ENCODE measurements at regions not wholly inside any gene's neighbourhood (a gene's known extent, or its start where the extent isn't known, plus 50 kb on each side); places are given as distances from the start of the nearest gene placed in this dataset.

- H3K27me3 ChIP-seq (ENCODE audit: insufficient read depth, low read length) = no peaks in the 10 kb centered on the region
- no peaks in the 10 kb centered on the region for H3K79me1 ChIP-seq (ENCODE audit: low read length)
- no peak overlapping the region for H3K23ac ChIP-seq (ENCODE audit: low read length)
- H2BK12ac ChIP-seq (ENCODE audit: low read length) = no peak overlapping the region
- H3K4ac ChIP-seq (ENCODE audit: low read depth, low read length) = no peak overlapping the region
- H4K12ac ChIP-seq (ENCODE audit: low read depth, low read length) = no peak overlapping the region
- no peak overlapping the region for H3K4me2 ChIP-seq (ENCODE audit: low read length)
- no peak overlapping the region for H3K9ac ChIP-seq (ENCODE audit: low read length)
- H4K91ac ChIP-seq (ENCODE audit: low read depth, low read length) = no peak overlapping the region
- H2AFZ ChIP-seq (ENCODE audit: insufficient read depth, low read length, poor library complexity) = no peak overlapping the region
- no peak overlapping the region for H2AK5ac ChIP-seq (ENCODE audit: low read length)
- WGBS (ENCODE audit: extremely low coverage, insufficient coverage, insufficient read length) = no CpG with 5 or more reads among the region's 2 CpGs
- no peak overlapping the region for H3K14ac ChIP-seq (ENCODE audit: low read length)
- H3K79me2 ChIP-seq (ENCODE audit: control insufficient read depth, insufficient read depth, low read length, poor library complexity) = no peaks in the 10 kb centered on the region
- H3K9me3 ChIP-seq (ENCODE audit: insufficient read depth, low read depth, low read length) = no peaks in the 10 kb centered on the region
- no peaks in the 10 kb centered on the region for H3K4me1 ChIP-seq (ENCODE audit: control insufficient read depth in 1 of 2, insufficient read depth in 2 of 2, low read length in 2 of 2)
- no peak overlapping the region for H3K4me3 ChIP-seq (ENCODE audit: low read depth, low read length)
- H2BK5ac ChIP-seq (ENCODE audit: low read depth, low read length, poor library complexity) = no peak overlapping the region
- DNase-seq = no peak
- H2BK120ac ChIP-seq (ENCODE audit: insufficient read depth, low read length, poor library complexity) = no peak overlapping the region
- no peak overlapping the region for H3K27ac ChIP-seq (ENCODE audit: low read depth, low read length)
- H3K18ac ChIP-seq (ENCODE audit: low read length) = no peak overlapping the region
- H3K36me3 ChIP-seq (ENCODE audit: control insufficient read depth in 1 of 2, insufficient read depth in 2 of 2, low read length in 2 of 2) = no peaks in the 10 kb centered on the region
- H4K8ac ChIP-seq (ENCODE audit: low read depth, low read length) = no peak overlapping the region
These were observed 256.2 kb upstream of the FERD3L start for GRCh38 chr7:19401461-19401860.

GRCh38 chr7:19400758-19401254, 255.6 kb upstream of the FERD3L start:
- Histone ChIP-seq H3K4me2 (ENCODE audit: low read length) (no peak overlapping the region), H3K23ac (ENCODE audit: low read length) (no peak overlapping the region), H3K79me1 (ENCODE audit: low read length) (no peaks in the 10 kb centered on the region), H3K14ac (ENCODE audit: low read length) (no peak overlapping the region), H3K4ac (ENCODE audit: low read depth, low read length) (no peak overlapping the region), H3K27me3 (ENCODE audit: insufficient read depth, low read length) (no peaks in the 10 kb centered on the region), H3K36me3 (ENCODE audit: control insufficient read depth in 1 of 2, insufficient read depth in 2 of 2, low read length in 2 of 2) (no peaks in the 10 kb centered on the region), H3K27ac (ENCODE audit: low read depth, low read length) (no peak overlapping the region), H2BK12ac (ENCODE audit: low read length) (no peak overlapping the region), H4K8ac (ENCODE audit: low read depth, low read length) (no peak overlapping the region), H2BK5ac (ENCODE audit: low read depth, low read length, poor library complexity) (no peak overlapping the region), H3K4me1 (ENCODE audit: control insufficient read depth in 1 of 2, insufficient read depth in 2 of 2, low read length in 2 of 2) (no peaks in the 10 kb centered on the region), H4K91ac (ENCODE audit: low read depth, low read length) (no peak overlapping the region), H4K12ac (ENCODE audit: low read depth, low read length) (no peak overlapping the region), H3K9me3 (ENCODE audit: insufficient read depth, low read depth, low read length) (no peaks in the 10 kb centered on the region), H2BK120ac (ENCODE audit: insufficient read depth, low read length, poor library complexity) (no peak overlapping the region), H3K18ac (ENCODE audit: low read length) (no peak overlapping the region), H3K9ac (ENCODE audit: low read length) (no peak overlapping the region), H3K4me3 (ENCODE audit: low read depth, low read length) (no peak overlapping the region), H2AFZ (ENCODE audit: insufficient read depth, low read length, poor library complexity) (no peak overlapping the region), H3K79me2 (ENCODE audit: control insufficient read depth, insufficient read depth, low read length, poor library complexity) (no peaks in the 10 kb centered on the region), H2AK5ac (ENCODE audit: low read length) (no peak overlapping the region)
- DNase-seq = no peak
- no CpG with 5 or more reads among the region's 4 CpGs for WGBS (ENCODE audit: extremely low coverage, insufficient coverage, insufficient read length)

- Histone ChIP-seq H3K4me3 (ENCODE audit: low read depth, low read length) (no peak overlapping the region), H3K9ac (ENCODE audit: low read length) (no peak overlapping the region), H2BK5ac (ENCODE audit: low read depth, low read length, poor library complexity) (no peak overlapping the region), H2BK120ac (ENCODE audit: insufficient read depth, low read length, poor library complexity) (no peak overlapping the region), H3K4ac (ENCODE audit: low read depth, low read length) (no peak overlapping the region), H3K79me2 (ENCODE audit: control insufficient read depth, insufficient read depth, low read length, poor library complexity) (no peaks in the 10 kb centered on the region), H2AK5ac (ENCODE audit: low read length) (no peak overlapping the region), H3K4me1 (ENCODE audit: control insufficient read depth in 1 of 2, insufficient read depth in 2 of 2, low read length in 2 of 2) (no peaks in the 10 kb centered on the region), H2BK12ac (ENCODE audit: low read length) (no peak overlapping the region), H3K23ac (ENCODE audit: low read length) (no peak overlapping the region), H3K79me1 (ENCODE audit: low read length) (no peaks in the 10 kb centered on the region), H3K18ac (ENCODE audit: low read length) (no peak overlapping the region), H3K27ac (ENCODE audit: low read depth, low read length) (no peak overlapping the region), H4K12ac (ENCODE audit: low read depth, low read length) (no peak overlapping the region), H3K27me3 (ENCODE audit: insufficient read depth, low read length) (no peaks in the 10 kb centered on the region), H3K4me2 (ENCODE audit: low read length) (no peak overlapping the region), H4K91ac (ENCODE audit: low read depth, low read length) (no peak overlapping the region), H3K36me3 (ENCODE audit: control insufficient read depth in 1 of 2, insufficient read depth in 2 of 2, low read length in 2 of 2) (no peaks in the 10 kb centered on the region), H3K14ac (ENCODE audit: low read length) (no peak overlapping the region), H3K9me3 (ENCODE audit: insufficient read depth, low read depth, low read length) (no peaks in the 10 kb centered on the region), H4K8ac (ENCODE audit: low read depth, low read length) (no peak overlapping the region), H2AFZ (ENCODE audit: insufficient read depth, low read length, poor library complexity) (no peak overlapping the region)
- no CpG with 5 or more reads among the region's 4 CpGs for WGBS (ENCODE audit: extremely low coverage, insufficient coverage, insufficient read length)
- no peak for DNase-seq
These were observed 252.7 kb upstream of the FERD3L start for GRCh38 chr7:19397911-19398310.

GRCh38 chr7:19392246-19392645, 247.0 kb upstream of the FERD3L start:
- Histone ChIP-seq H4K12ac (ENCODE audit: low read depth, low read length) (no peak overlapping the region), H4K8ac (ENCODE audit: low read depth, low read length) (no peak overlapping the region), H3K36me3 (ENCODE audit: control insufficient read depth in 1 of 2, insufficient read depth in 2 of 2, low read length in 2 of 2) (no peaks in the 10 kb centered on the region), H2BK120ac (ENCODE audit: insufficient read depth, low read length, poor library complexity) (no peak overlapping the region), H3K79me1 (ENCODE audit: low read length) (no peaks in the 10 kb centered on the region), H3K14ac (ENCODE audit: low read length) (no peak overlapping the region), H3K4me3 (ENCODE audit: low read depth, low read length) (no peak overlapping the region), H2AFZ (ENCODE audit: insufficient read depth, low read length, poor library complexity) (no peak overlapping the region), H3K4ac (ENCODE audit: low read depth, low read length) (no peak overlapping the region), H3K79me2 (ENCODE audit: control insufficient read depth, insufficient read depth, low read length, poor library complexity) (no peaks in the 10 kb centered on the region), H3K23ac (ENCODE audit: low read length) (no peak overlapping the region), H2BK12ac (ENCODE audit: low read length) (no peak overlapping the region), H2BK5ac (ENCODE audit: low read depth, low read length, poor library complexity) (no peak overlapping the region), H2AK5ac (ENCODE audit: low read length) (no peak overlapping the region), H3K4me2 (ENCODE audit: low read length) (no peak overlapping the region), H3K9ac (ENCODE audit: low read length) (no peak overlapping the region), H4K91ac (ENCODE audit: low read depth, low read length) (no peak overlapping the region), H3K27me3 (ENCODE audit: insufficient read depth, low read length) (no peaks in the 10 kb centered on the region), H3K4me1 (ENCODE audit: control insufficient read depth in 1 of 2, insufficient read depth in 2 of 2, low read length in 2 of 2) (no peaks in the 10 kb centered on the region), H3K18ac (ENCODE audit: low read length) (no peak overlapping the region), H3K27ac (ENCODE audit: low read depth, low read length) (no peak overlapping the region), H3K9me3 (ENCODE audit: insufficient read depth, low read depth, low read length) (no peaks in the 10 kb centered on the region)
- DNase-seq = no peak
- no CpG with 5 or more reads among the region's 3 CpGs for WGBS (ENCODE audit: extremely low coverage, insufficient coverage, insufficient read length)
